ENCODE measurements at regions not wholly inside any gene's neighbourhood (a gene's known extent, or its start where the extent isn't known, plus 50 kb on each side); places are given as distances from the start of the nearest gene placed in this dataset.

GRCh38 chr14:40318211-40318719, 886.0 kb upstream of the FBXO33 start:
- TF ChIP-seq, protein P1, sequence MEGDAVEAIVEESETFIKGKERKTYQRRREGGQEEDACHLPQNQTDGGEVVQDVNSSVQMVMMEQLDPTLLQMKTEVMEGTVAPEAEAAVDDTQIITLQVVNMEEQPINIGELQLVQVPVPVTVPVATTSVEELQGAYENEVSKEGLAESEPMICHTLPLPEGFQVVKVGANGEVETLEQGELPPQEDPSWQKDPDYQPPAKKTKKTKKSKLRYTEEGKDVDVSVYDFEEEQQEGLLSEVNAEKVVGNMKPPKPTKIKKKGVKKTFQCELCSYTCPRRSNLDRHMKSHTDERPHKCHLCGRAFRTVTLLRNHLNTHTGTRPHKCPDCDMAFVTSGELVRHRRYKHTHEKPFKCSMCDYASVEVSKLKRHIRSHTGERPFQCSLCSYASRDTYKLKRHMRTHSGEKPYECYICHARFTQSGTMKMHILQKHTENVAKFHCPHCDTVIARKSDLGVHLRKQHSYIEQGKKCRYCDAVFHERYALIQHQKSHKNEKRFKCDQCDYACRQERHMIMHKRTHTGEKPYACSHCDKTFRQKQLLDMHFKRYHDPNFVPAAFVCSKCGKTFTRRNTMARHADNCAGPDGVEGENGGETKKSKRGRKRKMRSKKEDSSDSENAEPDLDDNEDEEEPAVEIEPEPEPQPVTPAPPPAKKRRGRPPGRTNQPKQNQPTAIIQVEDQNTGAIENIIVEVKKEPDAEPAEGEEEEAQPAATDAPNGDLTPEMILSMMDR (IDR thresholded peaks at IDR 0.05), result no peak
- no peak for TF ChIP-seq POLR2A (IDR thresholded peaks at IDR 0.05)
